KMS-11 (cell line): ENCODE measurements at regions not wholly inside any gene's neighbourhood (a gene's known extent, or its start where the extent isn't known, plus 50 kb on each side); places are given as distances from the start of the nearest gene placed in this dataset.

Source experiments
- H2AFZ ChIP-seq: fragments of 200-600 bp; sonication (generic); 2 replicates; pipeline ENCODE4 v1.6.1; 2016; ENCODE audit warnings: antibody characterized with exemption, mixed run types, low read depth
- H3K27ac ChIP-seq: fragments of 200-600 bp; sonication (generic); 2 replicates; pipeline ENCODE4 v1.6.1; 2016; ENCODE audit warnings: mild to moderate bottlenecking, mixed run types
- H3K27me3 ChIP-seq: fragments of 200-600 bp; sonication (generic); 2 replicates; pipeline ENCODE4 v1.6.1; 2017; ENCODE audit warnings: mild to moderate bottlenecking, low read depth, mixed run types, moderate library complexity; ENCODE audit not compliant: insufficient read depth
- H3K36me3 ChIP-seq: fragments of 200-600 bp; sonication (generic); 2 replicates; pipeline ENCODE4 v1.6.1; 2017; ENCODE audit warnings: mild to moderate bottlenecking, mixed run types; ENCODE audit not compliant: insufficient read depth
- H3K4me1 ChIP-seq: fragments of 200-600 bp; sonication (generic); 2 replicates; pipeline ENCODE4 v1.6.1; 2016; ENCODE audit warnings: mild to moderate bottlenecking, low read depth, mixed run types; ENCODE audit not compliant: poor library complexity, severe bottlenecking
- H3K4me2 ChIP-seq: fragments of 200-600 bp; sonication (generic); 2 replicates; pipeline ENCODE4 v1.7.0; 2016; ENCODE audit warnings: mild to moderate bottlenecking, mixed run types
- H3K4me3 ChIP-seq: fragments of 200-600 bp; sonication (generic); IDR thresholded peaks from 2 replicates; pipeline ENCODE4 v1.6.1; 2017; ENCODE audit warnings: low read depth, low read length, mixed read lengths; ENCODE audit not compliant: insufficient read depth
- H3K79me2 ChIP-seq: fragments of 200-600 bp; sonication (generic); 2 replicates; pipeline ENCODE4 v1.6.1; 2016; ENCODE audit warnings: low read depth, mixed run types; ENCODE audit not compliant: insufficient read depth
- H3K9ac ChIP-seq: fragments of 200-600 bp; sonication (generic); 2 replicates; pipeline ENCODE4 v1.6.1; 2016; ENCODE audit warnings: mild to moderate bottlenecking, mixed run types
- H4K20me1 ChIP-seq: fragments of 200-600 bp; sonication (generic); 2 replicates; pipeline ENCODE4 v1.6.1; 2016; ENCODE audit warnings: mild to moderate bottlenecking, mixed run types; ENCODE audit not compliant: insufficient read depth
- CTCF ChIP-seq: fragments of 200-600 bp; sonication (generic); conservative IDR thresholded peaks from 2 replicates; pipeline ENCODE4 v1.6.1; 2017; ENCODE audit warnings: low read depth, mild to moderate bottlenecking, antibody characterized with exemption, low read length, moderate library complexity, mixed read lengths

GRCh38 chr6:130585587-130585986 lies 219.8 kb downstream of the TMEM200A start:
- Histone ChIP-seq H3K4me1 (no peaks in the 10 kb centered on the region), H3K9ac (no peak overlapping the region), H3K4me2 (no peak overlapping the region), H2AFZ (no peak overlapping the region), H3K36me3 (no peaks in the 10 kb centered on the region), H3K79me2 (no peaks in the 10 kb centered on the region), H4K20me1 (no peaks in the 10 kb centered on the region), H3K27ac (no peak overlapping the region), H3K27me3 (no peaks in the 10 kb centered on the region), H3K4me3 (no peak overlapping the region)
- no peak for TF ChIP-seq CTCF

DNA sequence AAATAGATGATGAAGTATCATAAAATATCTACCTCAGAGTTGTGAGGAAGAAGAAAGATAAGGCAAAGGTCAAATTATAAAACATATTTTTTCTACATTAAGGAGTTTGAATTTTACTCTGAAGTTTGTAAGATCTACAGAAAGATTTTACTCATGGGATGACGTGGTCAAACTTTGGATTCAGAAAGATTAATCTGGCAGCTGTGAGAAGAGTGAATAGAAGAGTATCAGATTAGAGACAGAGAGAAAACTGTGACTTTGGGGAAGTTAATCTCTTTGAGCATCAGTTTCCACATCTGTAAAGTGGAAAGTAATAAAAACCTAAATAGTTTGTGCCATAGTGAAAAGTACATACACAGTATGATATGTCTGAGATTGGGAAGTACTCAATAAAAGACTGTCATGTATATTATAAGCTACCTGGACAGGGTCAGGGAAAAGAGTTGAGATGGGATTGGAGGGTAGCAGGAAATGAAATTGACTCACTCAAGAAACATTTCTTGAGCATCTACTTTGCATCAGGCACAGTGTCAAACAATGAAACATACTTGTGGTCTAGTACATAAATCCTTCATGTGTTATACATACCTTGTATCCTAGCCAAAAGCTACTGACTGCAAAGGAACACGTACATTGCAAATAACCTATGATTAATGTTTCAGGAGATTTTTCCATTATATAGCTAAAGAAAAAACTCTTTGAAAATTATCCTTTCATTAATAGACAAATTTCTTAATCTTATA lies 222.1 kb downstream of the TMEM200A start:
- Histone ChIP-seq H3K27ac (no peak overlapping the region), H3K36me3 (no peaks in the 10 kb centered on the region), H3K79me2 (no peaks in the 10 kb centered on the region), H3K4me3 (no peak overlapping the region), H3K4me2 (no peak overlapping the region), H4K20me1 (no peaks in the 10 kb centered on the region), H3K4me1 (no peaks in the 10 kb centered on the region), H2AFZ (no peak overlapping the region), H3K27me3 (no peaks in the 10 kb centered on the region), H3K9ac (no peak overlapping the region)
- TF ChIP-seq CTCF: no peak

DNA sequence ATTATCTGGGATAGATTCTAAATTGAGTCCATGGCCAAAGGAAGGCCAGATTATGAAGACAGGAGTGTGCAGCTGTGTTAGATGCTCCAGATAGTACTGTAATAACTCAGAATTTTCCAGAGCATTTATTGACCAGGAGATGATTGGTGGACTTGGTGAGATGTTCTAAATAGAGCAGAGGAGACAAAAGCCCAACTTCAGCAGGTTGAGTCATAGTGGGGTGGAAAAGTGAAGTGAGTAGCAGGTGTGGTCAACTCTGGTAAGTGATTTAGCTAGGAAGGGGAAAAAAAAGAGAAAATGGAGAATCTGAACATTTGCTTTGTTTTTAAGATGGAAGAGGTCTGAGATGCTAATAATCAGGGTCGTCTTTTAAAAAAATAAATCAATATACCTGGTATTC lies 227.4 kb downstream of the TMEM200A start:
- Histone ChIP-seq H3K79me2 (no peaks in the 10 kb centered on the region), H3K4me2 (no peak overlapping the region), H3K36me3 (no peaks in the 10 kb centered on the region), H4K20me1 (no peaks in the 10 kb centered on the region), H2AFZ (no peak overlapping the region), H3K4me1 (no peaks in the 10 kb centered on the region), H3K4me3 (no peak overlapping the region), H3K9ac (no peak overlapping the region), H3K27ac (no peak overlapping the region), H3K27me3 (no peaks in the 10 kb centered on the region)
- no peak for TF ChIP-seq CTCF

DNA sequence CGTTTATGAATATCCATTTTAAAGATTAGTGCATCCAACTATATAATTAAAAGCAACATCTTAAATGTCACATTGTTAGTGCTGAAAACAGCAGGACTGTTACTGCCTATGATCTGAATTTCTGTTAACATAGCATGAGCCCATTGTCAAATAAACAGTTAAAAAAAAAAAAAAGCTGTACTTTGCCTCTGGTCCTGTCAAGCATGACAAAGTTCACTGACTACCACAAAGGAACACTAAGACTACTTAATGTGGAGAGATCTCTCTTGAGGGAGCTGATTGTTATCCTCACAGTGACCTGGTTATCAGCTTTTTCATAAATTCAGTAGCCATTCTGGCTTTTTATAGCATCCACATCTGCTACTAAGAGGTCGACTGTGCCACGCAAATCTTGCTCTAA lies 228.1 kb downstream of the TMEM200A start:
- Histone ChIP-seq H3K9ac (no peak overlapping the region), H3K4me2 (no peak overlapping the region), H3K79me2 (no peaks in the 10 kb centered on the region), H3K27ac (no peak overlapping the region), H2AFZ (no peak overlapping the region), H3K4me1 (no peaks in the 10 kb centered on the region), H3K4me3 (no peak overlapping the region), H4K20me1 (no peaks in the 10 kb centered on the region), H3K36me3 (no peaks in the 10 kb centered on the region), H3K27me3 (no peaks in the 10 kb centered on the region)
- TF ChIP-seq CTCF: no peak
